ENCODE measurements at regions not wholly inside any gene's neighbourhood (a gene's known extent, or its start where the extent isn't known, plus 50 kb on each side); places are given as distances from the start of the nearest gene placed in this dataset.

DNA sequence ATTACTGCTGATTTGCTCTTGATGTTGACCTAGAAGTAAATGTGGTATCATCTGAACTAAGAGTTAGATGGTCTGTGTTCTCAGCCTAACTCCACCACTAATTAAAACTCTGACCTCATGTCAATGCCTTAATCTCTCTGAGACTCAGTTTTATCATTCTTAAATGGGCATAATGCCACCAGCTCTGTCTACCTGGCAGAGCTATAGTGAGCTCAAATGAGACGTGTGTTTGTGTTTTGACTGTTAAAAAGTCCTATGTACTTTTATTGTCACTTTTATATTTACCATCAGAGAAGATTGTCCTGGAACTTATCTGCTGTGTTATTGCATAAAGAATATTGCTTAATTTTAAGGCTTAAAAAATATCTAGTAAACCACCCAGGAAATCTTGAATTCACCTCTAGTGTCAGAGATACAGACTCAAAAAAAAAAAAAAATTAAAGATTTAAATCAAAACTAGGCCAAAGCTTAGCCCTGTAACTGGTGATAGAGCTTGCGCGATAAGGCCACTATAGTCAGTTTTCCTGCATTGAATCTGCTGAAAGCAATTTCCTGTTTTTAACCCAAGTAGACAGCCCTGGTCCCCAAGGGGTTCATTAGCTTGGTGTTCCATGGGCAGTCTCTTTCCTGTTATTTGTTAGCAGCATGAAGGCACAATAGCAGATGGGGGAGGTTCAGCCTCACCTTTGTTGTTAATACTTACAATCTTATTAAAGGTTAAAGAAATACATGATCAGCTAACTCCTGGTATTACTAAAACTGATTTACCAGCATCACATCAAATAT is 261.8 kb downstream of the ATP23 start:
- TF ChIP-seq, protein P1, sequence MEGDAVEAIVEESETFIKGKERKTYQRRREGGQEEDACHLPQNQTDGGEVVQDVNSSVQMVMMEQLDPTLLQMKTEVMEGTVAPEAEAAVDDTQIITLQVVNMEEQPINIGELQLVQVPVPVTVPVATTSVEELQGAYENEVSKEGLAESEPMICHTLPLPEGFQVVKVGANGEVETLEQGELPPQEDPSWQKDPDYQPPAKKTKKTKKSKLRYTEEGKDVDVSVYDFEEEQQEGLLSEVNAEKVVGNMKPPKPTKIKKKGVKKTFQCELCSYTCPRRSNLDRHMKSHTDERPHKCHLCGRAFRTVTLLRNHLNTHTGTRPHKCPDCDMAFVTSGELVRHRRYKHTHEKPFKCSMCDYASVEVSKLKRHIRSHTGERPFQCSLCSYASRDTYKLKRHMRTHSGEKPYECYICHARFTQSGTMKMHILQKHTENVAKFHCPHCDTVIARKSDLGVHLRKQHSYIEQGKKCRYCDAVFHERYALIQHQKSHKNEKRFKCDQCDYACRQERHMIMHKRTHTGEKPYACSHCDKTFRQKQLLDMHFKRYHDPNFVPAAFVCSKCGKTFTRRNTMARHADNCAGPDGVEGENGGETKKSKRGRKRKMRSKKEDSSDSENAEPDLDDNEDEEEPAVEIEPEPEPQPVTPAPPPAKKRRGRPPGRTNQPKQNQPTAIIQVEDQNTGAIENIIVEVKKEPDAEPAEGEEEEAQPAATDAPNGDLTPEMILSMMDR (IDR thresholded peaks at IDR 0.05; ENCODE audit: insufficient read depth, low read length, poor library complexity, severe bottlenecking) = no peak
- no peak for TF ChIP-seq EZH2phosphoT487 (conservative IDR thresholded peaks at IDR 0.05; ENCODE audit: low read length)
